ENCODE measurements at regions not wholly inside any gene's neighbourhood (a gene's known extent, or its start where the extent isn't known, plus 50 kb on each side); places are given as distances from the start of the nearest gene placed in this dataset.

- no peak for DNase-seq
Measured at GRCh38 chr2:121037480-121037879, 247.5 kb downstream of the TFCP2L1 start.

DNA sequence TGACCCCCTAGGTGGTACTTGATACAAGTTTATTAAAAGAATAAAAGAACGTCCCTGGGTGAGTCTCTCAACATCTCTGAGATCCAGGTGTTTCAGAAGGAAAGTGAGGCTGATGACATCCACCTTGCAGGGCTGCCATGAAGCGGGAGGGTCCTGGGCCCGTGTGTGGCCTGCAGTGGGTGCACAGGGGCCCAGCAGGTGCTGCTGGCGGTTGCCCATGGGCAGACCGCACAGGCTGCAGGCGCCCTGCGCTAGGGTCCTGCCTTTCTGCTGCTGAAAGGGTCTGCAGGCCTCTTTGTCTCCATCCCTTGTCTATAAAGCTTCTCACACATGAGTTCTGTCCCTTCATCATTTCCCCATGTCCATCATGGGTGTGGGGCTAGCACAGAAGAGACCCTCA is 247.0 kb downstream of the TFCP2L1 start:
- DNase-seq, result no peak

GRCh38 chr2:121038431-121038830 is 246.6 kb downstream of the TFCP2L1 start:
- DNase-seq, result no peak

DNA sequence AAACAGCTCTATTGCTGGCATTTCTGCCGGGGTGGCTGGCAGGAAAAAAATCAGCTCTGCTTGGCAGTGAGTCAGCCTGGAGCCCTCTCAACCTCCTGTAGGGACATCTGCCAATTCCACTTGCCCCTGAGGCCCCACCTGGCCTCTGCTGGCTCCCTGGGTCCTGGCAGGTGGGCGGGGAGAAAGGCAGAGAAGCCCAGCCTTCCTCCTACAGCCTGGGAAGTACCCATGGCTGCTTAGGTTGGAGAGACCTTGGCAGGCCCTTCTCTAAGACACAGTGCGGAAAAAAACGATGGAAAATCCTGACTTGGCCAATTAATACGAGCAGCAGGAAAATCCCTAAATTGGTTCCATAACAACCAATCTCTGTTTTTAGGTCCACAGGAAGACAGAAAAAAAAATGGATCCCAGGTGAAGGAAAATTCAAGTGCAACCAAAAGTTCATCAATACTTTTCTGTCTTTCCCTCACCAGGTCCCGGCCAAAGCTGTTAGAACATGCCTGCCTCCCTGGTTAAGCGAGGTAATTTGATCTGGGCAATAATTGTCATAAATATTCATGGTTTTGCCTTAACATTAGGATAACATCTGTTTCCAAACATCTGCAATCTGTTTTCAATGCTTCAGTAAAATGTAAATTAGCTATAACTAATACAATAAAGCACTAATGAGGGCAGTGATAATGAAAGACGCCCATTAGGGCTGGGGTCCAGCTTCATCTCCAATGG is 245.9 kb downstream of the TFCP2L1 start:
- DNase-seq, result no peak

- DNase-seq, result no peak
Measured at GRCh38 chr2:121039679-121040078, 245.3 kb downstream of the TFCP2L1 start.

- DNase-seq, result no peak
Measured at GRCh38 chr2:121041516-121041915, 243.5 kb downstream of the TFCP2L1 start.

- DNase-seq, result no peak
Measured at GRCh38 chr2:121043061-121043826, 241.8 kb downstream of the TFCP2L1 start.

- DNase-seq, result no peak
Measured at GRCh38 chr2:121043827-121044222, 241.2 kb downstream of the TFCP2L1 start.

DNA sequence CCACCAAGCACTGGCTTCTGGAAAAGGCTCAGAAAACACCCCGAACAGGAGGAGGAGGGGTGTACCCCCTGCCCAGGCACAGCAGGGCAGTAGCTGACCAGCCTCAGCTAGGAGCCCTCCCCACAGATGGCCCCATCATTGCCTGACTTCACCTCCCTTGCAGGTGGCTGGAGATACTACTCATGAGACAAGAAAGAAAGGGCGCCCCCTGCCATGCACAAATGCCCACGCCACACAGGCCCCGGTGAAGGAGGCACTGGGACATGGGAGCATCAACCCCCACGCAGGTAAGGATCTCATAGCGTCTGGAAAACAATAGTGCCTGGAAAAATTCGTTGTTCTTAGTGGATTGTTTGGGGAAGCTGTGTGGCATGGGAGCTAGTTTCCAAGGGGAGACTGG is 240.6 kb downstream of the TFCP2L1 start:
- DNase-seq, result no peak

GRCh38 chr2:121045245-121045644 is 239.8 kb downstream of the TFCP2L1 start:
- no peak for DNase-seq

DNA sequence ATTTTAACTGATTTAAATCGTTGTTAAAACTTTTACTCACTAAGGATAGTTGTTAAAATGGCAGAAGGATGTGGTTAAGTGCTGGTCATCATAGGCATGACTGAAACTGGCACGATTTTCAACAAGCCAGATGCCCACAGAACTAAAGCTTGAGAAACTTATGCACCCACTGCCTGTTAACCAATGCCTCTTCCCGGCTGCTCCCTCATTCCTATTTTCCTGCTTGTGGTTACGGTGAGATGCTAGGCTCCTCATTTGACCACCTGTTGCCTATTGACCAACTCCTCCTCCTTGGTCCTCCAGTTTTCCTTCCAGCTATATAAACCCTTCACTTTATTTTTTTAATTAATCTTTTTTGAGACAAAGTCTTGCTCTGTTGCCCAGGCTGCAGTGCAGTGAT is 238.7 kb downstream of the TFCP2L1 start:
- no peak for DNase-seq

- no peak for DNase-seq
Measured at GRCh38 chr2:121047383-121047782, 237.6 kb downstream of the TFCP2L1 start.

DNA sequence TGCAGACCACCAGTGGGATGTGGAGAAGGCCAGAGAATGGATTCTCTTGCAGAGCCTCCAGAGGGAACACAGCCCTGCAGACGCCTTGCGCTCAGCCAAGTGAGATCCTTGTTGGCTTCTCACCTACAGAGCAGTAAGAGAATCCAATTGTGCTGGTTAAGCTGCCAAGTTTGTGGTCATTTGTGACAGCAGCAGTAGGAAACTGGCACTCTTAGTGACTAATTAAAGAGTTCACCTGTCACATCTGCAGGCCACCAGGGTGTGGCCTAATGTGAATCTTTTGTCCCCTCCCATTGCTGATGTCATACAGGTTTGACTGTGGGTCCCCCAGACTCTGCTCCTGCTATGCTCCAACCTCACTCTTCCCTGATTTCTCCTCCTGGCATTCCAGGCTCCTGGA is 235.9 kb downstream of the TFCP2L1 start:
- DNase-seq, result no peak

- no peak for DNase-seq
Measured at GRCh38 chr2:121049950-121050585, 234.9 kb downstream of the TFCP2L1 start.

GRCh38 chr2:121051311-121051710 is 233.7 kb downstream of the TFCP2L1 start:
- DNase-seq, result no peak

- no peak for DNase-seq
Measured at GRCh38 chr2:121052023-121052422, 233.0 kb downstream of the TFCP2L1 start.

GRCh38 chr2:121052521-121052920 is 232.5 kb downstream of the TFCP2L1 start:
- no peak for DNase-seq

DNA sequence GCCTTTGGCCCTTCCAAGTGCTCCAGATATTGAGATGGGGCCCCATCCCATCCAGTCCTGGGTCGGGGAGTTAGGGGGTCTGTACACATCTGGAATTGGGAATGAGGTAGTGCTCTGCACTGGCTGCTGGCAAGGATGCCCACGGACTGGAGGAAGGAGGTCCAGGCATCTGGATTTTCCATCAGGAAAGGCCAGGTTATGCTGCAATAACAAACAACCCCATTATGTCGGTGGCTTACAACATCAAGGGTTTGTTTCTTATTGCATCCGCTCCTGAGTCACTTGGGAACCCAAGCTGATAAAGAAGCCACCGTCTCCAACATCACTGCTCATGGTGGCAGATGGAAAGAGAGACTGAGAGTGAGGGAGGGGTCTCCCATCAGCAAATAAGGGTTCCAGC is 229.9 kb downstream of the TFCP2L1 start:
- DNase-seq, result no peak

DNA sequence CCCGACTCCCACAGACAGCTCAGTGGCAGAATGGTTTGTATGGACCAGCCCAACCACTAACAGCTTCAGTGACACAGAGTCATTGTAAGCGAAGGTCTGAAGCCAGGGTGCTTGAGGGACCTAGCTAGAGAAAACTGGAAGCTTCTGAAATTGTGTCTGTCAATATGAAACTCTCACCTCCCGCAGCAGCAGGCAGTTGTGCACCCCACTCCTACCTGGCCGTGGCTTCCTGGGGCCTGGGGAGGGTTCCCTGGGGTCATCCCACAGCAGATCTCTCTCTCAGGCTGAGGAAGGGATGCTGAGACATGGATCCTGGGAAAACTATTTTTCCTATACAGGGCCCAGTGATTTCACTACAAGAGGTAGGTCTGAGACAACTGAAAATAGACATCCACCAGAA is 229.5 kb downstream of the TFCP2L1 start:
- DNase-seq, result no peak

GRCh38 chr2:121058852-121059558 is 226.0 kb downstream of the TFCP2L1 start:
- no peak for DNase-seq

- DNase-seq, result no peak
Measured at GRCh38 chr2:121059651-121060649, 225.1 kb downstream of the TFCP2L1 start.

- no peak for DNase-seq
Measured at GRCh38 chr2:121061633-121062032, 223.4 kb downstream of the TFCP2L1 start.
